LHCN-M2 (cell line): ENCODE measurements at regions not wholly inside any gene's neighbourhood (a gene's known extent, or its start where the extent isn't known, plus 50 kb on each side); places are given as distances from the start of the nearest gene placed in this dataset.

ENCODE experiments used
- DNase-seq: peaks from one replicate; pipeline ENCODE4 v3.0.0-alpha.2; 2012; ENCODE audit warnings: low read depth

DNA sequence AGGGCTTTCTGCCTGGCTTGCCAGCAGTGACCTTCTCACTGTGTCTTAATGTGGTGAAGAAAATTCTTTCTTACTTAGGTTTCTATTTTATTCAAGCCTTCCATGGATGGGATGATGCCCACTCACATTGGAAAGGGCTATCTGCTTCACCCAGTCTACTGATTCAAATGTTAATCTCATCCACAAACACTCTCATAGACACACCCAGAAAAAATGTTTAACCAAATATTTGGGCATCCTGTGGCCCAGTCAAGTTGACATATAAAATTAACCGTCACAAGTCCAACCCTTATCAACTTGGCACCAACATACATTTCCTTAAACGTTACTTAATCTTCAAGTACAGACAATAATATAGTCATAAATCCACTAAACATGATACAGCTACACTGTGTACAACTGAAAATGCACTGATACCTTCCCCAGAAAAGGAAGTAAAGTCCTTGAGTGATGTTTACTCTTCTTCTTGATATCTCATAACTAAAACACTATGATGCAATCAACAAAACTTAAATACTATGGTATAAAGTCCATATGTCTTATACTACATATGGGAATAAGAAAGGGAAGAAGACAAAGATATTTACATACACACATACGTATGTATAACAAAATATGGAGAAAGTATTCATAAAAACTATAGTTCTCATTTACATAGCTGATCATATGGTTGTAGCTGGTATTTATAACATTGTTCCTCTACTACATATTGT lies 394.7 kb upstream of the NOVA1 start:
- DNase-seq: no peak

DNA sequence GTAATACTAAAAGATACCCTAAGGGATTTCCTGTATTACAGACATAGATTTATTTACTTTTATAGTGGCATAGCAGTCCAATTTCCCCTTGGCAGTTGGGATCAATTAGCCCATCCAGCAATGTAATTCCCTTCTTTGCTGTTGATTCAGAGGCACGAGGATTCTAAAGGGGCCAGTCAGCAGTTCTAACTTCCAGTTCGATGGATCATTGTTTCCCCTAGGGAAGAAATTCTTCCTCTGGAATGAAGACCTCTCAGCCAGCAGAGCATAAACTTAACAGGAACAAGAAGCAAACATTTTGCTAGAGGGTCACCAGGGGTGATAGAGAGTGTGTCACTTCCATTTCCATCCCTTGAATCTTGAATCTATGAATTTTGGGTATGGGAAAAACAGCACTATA lies 395.7 kb upstream of the NOVA1 start:
- DNase-seq: no peak

DNA sequence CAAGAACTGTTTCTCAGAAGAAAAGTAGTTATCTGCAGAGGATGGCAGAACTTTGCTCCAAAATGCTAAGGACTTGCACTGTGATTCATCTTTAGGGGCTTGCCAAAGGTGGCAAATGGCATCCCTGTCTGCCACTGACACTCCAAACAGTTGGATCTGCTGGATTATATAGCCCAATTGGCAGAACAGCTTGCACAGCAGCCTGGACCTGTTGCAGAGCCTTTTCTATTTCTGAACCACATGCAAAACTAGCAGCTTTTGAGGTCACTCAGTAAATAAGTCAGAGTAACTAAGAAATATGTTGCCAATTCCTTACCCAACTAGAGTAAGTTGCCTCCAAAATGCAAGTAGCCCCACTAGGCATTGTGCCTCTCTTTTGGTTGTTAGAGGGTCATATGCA lies 397.5 kb upstream of the NOVA1 start:
- DNase-seq: no peak

DNA sequence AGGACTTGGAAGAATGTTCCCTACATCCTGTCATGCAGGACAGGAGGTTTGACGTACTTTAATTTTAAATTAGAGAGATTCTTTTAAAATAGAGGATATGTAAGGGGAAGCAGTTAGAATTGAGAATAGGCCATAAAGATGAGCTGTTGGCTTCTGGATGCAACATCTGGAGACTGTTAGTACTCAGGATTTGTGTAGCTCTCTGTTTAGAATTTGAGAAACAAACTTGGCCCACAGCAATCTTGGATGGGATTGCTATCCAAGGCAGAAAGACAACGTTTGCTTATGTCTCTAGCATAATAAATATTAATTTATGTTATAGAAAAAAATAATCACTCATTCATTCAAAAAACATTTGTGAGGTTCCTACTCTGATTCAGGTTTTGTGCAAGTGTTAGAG lies 398.4 kb upstream of the NOVA1 start:
- DNase-seq: no peak

DNA sequence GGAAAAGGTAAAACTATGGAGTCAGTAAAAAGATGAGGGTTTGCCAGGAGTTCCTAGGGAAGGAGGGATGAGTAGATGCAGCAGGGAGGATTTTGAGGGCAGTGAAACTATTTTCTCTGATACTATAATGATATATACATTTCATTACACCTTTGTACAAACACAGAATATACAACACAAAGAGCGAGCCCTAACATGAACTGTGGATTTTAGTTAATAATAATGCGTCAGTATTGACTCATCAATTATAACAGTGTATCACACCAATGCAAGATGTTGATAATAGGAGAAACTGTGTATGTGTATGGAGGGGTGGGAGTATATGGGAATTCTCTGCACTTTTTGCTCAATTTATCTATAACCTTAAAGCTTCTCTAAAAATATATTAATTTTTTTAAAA lies 404.3 kb upstream of the NOVA1 start:
- no peak for DNase-seq

DNA sequence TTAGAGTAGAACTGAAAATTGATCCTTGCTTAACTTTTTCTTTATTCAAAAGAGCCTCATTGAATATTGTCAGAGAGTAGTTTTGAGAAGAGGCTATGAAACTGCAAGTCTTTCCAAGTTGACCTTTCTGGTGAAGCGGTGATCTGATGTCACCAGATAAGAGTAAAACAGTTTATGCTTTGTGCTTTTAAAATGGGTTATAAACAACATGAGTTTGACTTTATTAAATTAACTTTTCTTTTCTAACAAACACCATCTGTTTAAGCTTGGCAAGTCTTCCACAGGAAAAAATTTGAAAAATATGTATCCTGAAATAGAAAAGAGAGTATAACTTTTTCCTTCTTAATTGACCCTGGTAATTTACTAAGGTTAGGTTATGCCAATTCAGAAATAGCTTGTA lies 408.7 kb upstream of the NOVA1 start:
- no peak for DNase-seq

DNA sequence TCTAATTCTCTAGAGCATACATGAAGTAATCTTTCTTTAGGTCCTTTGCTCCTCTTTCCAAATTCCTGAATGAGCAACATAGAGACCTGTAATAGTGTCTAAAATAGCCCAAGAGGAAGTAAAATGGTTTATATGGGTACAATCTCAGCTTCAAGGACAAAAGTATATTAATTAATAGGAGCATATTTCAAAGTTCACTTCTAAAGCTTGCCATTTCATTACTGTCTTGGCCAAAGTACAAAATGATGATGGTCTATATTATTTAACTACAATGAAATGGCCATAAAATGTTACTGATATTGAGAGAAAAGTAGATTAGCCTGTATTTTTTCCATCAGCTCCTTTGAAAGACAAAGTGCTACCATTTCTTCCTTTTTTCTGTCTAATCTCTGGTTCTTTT lies 410.4 kb upstream of the NOVA1 start:
- no peak for DNase-seq

DNA sequence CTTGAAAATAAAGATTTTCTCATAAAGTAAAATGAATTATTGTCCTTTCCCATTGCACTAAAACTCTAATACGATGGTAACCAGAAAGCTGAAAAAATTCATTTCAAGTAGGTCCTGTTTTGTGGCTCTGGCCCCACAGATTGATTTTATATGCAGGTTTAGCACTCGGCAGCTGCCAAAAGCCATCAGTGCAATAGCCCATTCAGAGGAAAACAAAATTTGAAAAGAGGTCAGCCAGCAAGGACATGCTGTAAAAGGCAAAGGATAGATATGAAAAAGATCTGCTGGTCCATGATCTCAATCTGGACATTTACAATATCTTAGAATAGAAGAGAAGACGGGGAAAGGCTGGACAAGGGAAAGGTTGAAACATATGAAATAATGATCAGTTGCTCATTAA lies 414.8 kb upstream of the NOVA1 start:
- DNase-seq: no peak

DNA sequence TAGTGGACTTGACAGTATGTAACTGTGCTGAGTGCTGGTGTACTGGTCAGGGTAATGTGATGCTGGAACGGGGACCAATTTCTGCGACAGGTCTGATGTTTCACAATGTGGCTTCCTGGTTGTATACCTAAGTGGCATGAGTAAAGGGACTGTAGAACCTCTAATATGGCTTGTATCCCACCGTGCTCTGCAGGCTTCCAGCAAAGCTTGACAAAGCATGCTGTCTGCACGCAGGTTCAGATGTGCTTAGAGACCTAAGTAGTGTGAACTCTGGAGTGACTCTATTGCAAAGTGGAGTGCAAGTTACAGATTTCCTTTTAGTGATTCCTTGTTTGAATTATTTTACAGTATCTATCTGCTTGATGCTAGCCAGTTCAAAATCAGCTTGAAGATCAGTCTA lies 415.8 kb upstream of the NOVA1 start:
- DNase-seq: no peak

DNA sequence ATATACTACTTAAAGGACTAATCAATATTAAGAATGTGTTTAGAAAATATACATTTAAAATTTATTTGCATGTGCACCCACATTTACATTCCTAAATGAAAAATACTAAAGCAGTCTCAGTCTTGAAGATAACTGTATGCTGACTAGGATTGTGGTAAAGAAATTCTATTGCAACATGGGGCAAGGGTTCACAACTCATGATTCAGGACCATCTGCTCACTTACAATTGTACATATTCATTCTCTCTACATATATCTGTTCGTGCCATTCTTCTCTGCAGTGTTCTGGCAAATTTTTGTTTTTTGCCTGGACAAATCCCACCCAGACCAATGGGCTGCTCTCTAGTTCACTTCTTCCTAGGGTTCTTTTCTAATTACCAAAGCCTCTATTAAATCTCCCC lies 417.2 kb upstream of the NOVA1 start:
- DNase-seq: no peak

DNA sequence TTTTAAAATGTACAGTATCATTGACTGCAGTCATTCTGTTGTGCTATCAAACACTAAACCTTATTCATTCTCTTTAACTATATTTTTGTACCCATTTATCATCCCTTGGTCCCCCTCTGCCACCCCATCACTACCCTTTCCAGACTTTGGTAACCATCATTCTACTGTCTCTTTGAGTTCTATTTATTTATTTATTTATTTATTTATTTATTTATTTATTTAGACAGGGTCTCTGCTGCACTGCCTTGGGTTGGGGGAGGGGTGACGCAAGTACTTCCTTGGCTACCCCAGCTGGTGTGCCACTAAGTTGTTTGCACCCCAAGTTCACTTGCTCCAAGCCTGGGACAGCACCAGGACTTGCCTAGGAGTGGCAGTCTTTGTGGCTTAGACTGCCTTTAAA lies 427.8 kb upstream of the NOVA1 start:
- no peak for DNase-seq

DNA sequence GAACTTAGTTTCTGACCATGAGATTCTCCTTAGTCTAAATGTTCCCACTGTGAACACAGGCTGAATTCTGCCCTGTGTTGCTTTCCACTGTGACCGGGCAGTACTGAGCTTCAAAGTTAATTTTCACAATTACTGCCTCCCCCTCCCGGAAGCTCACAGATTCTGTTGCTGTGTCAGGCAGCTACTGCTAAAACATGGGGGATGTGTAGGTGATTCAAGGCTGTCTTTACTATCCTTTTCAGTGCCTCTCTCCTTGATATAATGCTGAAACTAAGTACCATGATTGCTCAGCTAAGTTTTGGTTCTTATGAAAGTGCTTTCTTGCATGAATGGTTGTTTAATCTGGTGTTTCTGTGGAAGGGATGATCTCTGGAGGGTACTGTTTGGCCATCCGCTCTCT lies 428.3 kb upstream of the NOVA1 start:
- no peak for DNase-seq

DNA sequence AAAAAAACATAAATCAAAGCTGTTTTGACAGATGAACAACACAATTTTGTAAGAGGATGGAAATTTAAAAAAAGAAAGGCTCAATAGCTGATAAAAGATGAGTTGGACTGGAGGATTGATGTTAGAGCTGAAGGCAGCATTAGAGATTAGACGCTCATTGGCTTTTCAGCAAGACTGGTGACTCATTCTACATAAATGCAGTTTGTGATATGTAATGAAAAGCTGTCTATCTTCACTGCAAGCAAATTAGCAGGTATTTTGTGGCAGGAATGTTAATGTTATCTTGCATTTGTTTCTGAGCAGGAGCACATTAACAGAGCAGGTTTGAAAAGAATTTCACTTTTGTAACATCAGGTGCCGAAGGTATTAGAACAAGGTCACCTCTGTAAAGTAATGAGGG lies 442.7 kb upstream of the NOVA1 start:
- no peak for DNase-seq

DNA sequence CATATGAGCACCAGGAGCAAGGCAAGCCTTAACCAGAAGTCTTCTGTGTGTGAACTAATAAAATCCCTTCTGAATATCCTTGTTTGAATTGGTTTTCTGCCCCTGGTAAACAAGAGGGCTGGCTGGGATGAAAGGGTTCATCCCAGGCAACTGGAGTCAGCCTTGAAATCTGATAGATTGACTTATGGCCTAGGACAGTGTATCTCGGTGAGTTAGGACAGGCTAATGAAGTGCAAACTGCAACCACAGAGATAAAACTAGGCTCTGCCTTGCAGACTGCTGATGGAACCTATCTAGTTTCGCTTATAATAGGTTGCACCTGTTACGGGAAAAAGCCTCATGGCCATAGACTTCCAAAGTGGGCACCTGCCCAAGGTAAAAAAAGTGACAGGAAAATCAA lies 451.9 kb upstream of the NOVA1 start:
- DNase-seq: no peak

DNA sequence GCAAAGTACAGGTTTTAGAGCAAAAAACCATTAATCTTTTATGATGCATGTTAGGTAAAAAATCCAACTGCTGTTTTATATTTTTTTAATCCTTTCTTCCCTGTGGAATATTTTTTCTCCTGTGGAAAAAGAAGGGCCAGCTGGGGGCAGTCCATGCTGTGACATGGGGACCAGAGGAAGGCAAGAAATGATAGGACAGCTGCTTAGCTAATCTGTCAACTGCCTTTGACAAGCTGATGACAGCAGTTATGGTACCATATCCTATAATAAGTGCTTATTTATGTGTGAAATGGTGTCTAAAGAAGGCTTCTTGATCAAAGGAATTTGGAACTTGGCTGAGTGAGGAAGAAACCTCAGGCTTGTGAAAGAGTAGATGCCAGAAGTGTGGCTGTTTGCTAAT lies 452.4 kb upstream of the NOVA1 start:
- DNase-seq: no peak

DNA sequence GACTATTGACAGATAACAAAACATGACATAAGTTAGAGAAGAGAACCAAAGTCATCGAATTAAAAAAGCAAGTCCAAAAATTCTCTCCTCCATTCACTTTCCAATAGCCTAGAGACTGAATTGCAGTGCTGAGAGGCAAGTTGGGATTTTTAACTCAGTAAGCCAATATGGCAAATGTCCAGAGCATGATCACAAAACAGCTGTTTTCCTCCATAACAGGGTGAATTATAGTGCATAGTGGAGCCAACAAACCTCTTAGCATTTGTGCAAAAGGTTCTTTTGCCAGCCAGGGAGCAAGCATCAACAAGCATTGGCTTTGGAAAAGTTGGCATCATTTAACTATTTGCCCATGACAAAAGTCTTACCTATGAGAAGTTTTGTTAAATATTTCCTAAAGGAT lies 458.8 kb upstream of the NOVA1 start:
- DNase-seq: no peak

DNA sequence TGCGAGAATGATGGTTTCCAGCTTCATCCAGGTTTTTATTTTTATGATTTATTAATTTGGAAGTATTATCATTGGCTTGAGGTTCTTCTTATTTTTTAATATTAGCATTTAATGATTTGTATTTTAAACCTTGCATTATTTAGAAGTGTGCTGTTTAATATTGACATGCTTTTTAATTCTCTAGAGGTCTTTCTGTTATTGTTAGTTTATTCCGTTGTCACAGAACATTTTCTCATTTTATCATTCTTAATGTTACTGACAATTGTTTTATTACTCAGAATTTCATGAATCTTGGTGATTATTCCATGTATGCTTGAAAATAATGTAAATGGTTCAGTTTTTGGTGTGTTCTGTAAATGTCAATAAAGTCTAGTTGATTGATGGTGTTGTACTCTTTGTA lies 463.5 kb upstream of the NOVA1 start:
- DNase-seq: no peak

DNA sequence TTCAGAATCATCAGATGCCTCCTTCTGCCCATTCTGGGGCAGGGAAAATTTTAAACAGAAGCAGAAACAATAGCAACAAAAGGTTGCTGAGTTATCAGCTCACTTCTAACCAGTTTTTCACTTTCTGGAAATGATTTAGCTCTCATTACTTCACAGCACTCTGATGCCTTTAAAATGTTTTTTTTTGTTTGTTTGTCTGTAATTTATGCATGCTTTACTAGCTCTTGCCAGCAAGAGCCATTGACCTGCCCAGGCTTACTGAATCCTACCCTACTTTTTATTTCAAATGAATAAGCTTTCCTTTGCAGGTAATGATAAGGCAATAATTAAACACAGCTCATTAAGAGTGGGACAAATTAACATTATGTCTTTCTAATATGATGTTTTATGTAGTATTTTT lies 466.1 kb upstream of the NOVA1 start:
- DNase-seq: no peak

DNA sequence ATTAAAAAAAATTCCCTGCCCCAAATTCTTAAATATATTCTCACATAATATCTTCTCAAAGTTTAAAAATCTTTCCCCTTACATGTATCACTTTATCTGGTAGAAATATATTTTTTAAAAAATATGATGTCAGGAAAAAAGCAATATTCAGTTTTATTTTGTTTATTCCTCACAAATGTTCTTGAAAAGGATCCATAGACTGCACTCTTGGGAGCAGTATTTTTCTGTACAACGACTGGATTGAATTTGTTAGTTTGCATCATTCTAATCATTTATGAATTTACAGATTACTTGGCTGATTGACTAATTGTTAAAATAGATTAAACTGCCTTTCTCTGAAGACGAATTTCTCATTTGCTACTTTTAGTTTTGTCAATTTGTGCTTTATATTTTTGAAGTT lies 468.1 kb upstream of the NOVA1 start:
- DNase-seq: no peak

DNA sequence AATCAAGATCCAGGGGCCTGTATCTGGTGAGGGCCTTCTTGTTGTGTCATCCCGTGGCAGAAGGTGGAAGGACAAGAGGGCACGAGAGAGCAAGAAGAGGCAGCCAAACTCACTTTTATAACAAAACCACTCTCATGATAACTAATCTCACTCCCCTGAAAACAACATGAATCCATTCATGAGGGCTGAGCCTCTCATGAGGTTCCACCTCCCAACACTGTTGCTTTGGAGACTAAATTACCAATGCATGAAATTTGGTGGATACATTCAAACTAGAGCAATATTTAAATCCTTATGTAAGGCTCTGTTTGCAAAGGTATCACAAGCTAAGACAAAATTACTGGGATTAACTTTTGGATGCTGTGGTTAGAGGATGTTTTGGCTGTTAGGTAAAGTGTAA lies 470.1 kb upstream of the NOVA1 start:
- DNase-seq: no peak

DNA sequence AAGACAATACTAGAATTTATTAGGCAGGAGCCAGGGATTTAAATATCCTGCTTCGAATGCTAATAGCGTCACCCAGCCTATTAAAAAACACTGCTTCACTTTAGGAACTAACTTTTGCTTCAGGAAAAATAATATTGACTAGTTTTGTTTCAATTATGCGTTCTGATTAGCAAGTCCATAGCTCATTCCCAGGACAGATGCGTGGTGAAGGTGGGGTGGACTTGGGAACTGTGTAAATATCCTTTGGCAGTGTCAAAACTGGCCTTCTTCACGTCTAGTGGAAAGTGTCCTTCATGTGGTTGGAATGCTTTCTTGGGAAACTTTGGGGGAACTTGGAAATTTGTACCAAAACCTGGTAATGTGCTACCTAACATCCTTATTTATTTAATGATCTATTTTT lies 474.8 kb upstream of the NOVA1 start:
- DNase-seq: no peak

DNA sequence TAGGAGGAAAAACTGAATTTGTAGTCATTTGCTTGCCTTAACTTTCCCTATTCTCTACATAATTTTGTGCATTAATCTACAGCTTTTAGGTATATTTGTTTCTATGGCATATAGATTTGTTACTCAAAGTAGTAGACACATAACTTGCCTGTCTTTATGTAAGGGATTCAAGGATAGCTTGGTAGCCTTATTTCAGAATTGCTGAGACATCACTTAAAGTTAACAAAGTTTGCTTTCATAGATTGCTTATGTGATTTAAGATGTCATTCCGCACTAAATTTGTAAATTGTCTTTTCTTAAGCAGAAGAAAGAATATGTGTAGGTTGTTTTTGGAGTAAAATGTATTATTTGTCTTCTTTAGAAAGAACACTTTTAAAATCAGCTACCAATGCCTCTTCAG lies 477.7 kb upstream of the NOVA1 start:
- no peak for DNase-seq

DNA sequence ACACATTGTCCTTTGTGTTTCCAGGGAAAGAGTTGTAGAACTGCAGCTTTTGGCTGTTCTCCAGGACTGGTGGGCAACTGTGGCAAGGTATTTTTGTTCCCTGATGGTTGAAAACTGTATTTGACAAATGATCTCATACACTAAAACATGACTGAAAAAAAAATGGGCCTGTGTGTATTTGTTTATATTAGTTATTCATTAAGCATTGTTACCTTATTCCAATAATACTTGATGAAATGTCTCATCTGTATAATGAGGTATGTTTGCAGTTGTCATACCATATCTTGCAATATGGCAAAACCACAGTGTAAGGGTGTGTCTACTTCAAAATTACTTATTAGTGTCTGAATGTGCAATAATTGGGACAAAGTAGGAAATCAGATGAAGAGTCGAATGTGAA lies 479.4 kb upstream of the NOVA1 start:
- no peak for DNase-seq

DNA sequence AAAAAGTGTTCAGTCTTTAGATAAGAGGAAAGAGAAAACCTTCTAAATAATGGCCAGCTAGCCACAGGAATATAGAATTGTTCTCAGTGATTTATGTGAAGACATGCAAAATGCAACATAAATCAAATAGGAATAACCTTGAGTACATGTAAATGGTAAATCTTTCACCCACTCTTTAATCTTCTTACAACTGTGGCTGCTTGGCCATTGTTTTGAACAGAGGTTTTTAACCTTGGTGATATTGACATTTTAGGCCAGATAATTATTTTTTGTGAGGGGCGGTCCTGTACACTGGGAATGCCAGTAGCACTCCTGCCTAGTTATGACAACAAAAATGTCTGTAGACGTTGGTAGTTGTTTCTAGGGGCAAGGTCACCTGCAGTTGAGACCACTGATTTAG lies 479.9 kb upstream of the NOVA1 start:
- DNase-seq: no peak

DNA sequence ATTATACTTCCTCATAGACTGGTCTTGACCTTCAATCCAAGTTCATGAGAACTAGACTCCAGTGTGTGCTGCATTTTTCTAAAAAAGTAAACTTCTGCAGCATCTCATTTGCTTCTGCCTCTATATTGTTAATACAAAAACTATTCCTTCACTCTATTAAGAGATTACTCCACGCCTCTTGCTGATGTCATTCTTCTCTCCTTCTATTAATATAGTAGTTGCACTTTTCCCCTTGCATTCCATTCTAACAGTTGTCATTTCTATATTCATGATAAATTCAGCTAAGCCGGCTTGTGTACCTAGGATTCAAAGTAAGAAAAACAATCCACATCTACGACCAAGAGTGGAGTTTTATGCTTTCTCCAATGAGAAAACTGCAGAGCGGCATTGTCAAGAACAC lies 480.4 kb upstream of the NOVA1 start:
- no peak for DNase-seq
